ENCODE measurements at regions not wholly inside any gene's neighbourhood (a gene's known extent, or its start where the extent isn't known, plus 50 kb on each side); places are given as distances from the start of the nearest gene placed in this dataset.

GRCh38 chr20:57801581-57801980 lies 91.8 kb upstream of the PMEPA1 start:
- TF ChIP-seq, protein P1, sequence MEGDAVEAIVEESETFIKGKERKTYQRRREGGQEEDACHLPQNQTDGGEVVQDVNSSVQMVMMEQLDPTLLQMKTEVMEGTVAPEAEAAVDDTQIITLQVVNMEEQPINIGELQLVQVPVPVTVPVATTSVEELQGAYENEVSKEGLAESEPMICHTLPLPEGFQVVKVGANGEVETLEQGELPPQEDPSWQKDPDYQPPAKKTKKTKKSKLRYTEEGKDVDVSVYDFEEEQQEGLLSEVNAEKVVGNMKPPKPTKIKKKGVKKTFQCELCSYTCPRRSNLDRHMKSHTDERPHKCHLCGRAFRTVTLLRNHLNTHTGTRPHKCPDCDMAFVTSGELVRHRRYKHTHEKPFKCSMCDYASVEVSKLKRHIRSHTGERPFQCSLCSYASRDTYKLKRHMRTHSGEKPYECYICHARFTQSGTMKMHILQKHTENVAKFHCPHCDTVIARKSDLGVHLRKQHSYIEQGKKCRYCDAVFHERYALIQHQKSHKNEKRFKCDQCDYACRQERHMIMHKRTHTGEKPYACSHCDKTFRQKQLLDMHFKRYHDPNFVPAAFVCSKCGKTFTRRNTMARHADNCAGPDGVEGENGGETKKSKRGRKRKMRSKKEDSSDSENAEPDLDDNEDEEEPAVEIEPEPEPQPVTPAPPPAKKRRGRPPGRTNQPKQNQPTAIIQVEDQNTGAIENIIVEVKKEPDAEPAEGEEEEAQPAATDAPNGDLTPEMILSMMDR (IDR thresholded peaks at IDR 0.05) = no peak
- no peak for TF ChIP-seq POLR2A (IDR thresholded peaks at IDR 0.05)
